PC-9 (cell line): ENCODE measurements at regions not wholly inside any gene's neighbourhood (a gene's known extent, or its start where the extent isn't known, plus 50 kb on each side); places are given as distances from the start of the nearest gene placed in this dataset.

ENCODE experiments used
- BruUV-seq: library from RNA; stranded (reverse); fragments of 400-500 nt; replicated peaks from 2 replicates; lab custom pipeline; 2021; lab: Mats Ljungman, UMichigan
- CTCF ChIA-PET: fragments of 300-600 bp; sonication (Branson Sonifier 250); formaldehyde crosslinking; loops from one replicate; lab custom pipeline; 2022; ENCODE audit warnings: antibody characterized with exemption; lab: Charles Lee
- POLR2A ChIA-PET: fragments of 300-600 bp; sonication (Branson Sonifier 250); formaldehyde crosslinking; loops from one replicate; lab custom pipeline; 2022; ENCODE audit warnings: antibody characterized with exemption; ENCODE audit not compliant: unreplicated experiment; lab: Charles Lee
- DNase-seq, 2 experiments: peaks; one replicate each; pipeline versions ENCODE4 v3.0.0 to v3.0.0-alpha.2; 2015 to 2022; ENCODE audit warnings: mixed read lengths in 1 of 2
- H2AFZ ChIP-seq: fragments of 200-600 bp; sonication (generic); 2 replicates; pipeline ENCODE4 v1.8.1; 2017; ENCODE audit warnings: antibody characterized with exemption
- H3F3A ChIP-seq: fragments of 200-600 bp; sonication (generic); 2 replicates; pipeline ENCODE4 v1.8.1; 2017; ENCODE audit warnings: antibody characterized with exemption, mild to moderate bottlenecking, low read depth; ENCODE audit not compliant: insufficient read depth
- H3K27ac ChIP-seq: fragments of 200-600 bp; sonication (generic); 2 replicates; pipeline ENCODE4 v1.6.1; 2016; ENCODE audit warnings: mixed run types
- H3K27me3 ChIP-seq: fragments of 200-600 bp; sonication (generic); 2 replicates; pipeline ENCODE4 v1.6.1; 2016; ENCODE audit warnings: low read depth, mixed run types; ENCODE audit not compliant: insufficient read depth
- H3K36me3 ChIP-seq: fragments of 200-600 bp; sonication (generic); 2 replicates; pipeline ENCODE4 v1.6.1; 2016; ENCODE audit warnings: low read depth, mixed run types
- H3K4me1 ChIP-seq: fragments of 200-600 bp; sonication (generic); replicated peaks from 2 replicates; pipeline ENCODE4 v1.6.1; 2016; ENCODE audit warnings: mixed run types; ENCODE audit not compliant: insufficient read depth
- H3K4me2 ChIP-seq: fragments of 200-600 bp; sonication (generic); 2 replicates; pipeline ENCODE4 v1.6.1; 2017; ENCODE audit warnings: mixed run types
- H3K4me3 ChIP-seq: fragments of 200-600 bp; sonication (generic); 2 replicates; pipeline ENCODE4 v1.6.1; 2016; ENCODE audit warnings: mixed run types
- H3K79me2 ChIP-seq: fragments of 200-600 bp; sonication (generic); 2 replicates; pipeline ENCODE4 v1.6.1; 2017; ENCODE audit warnings: low read depth, mixed run types
- H3K9me2 ChIP-seq: fragments of 200-600 bp; sonication (generic); 2 replicates; pipeline ENCODE4 v1.8.1; 2017; ENCODE audit warnings: mild to moderate bottlenecking; ENCODE audit not compliant: insufficient read depth
- H3K9me3 ChIP-seq: fragments of 200-600 bp; sonication (generic); 2 replicates; pipeline ENCODE4 v1.8.1; 2016; ENCODE audit warnings: low read depth; ENCODE audit not compliant: insufficient read depth
- H4K20me1 ChIP-seq: fragments of 200-600 bp; sonication (generic); 2 replicates; pipeline ENCODE4 v1.8.1; 2017; ENCODE audit not compliant: insufficient read depth
- CTCF ChIP-seq: fragments of 200-600 bp; sonication (generic); conservative IDR thresholded peaks from 2 replicates; pipeline ENCODE4 v1.6.1; 2017; ENCODE audit warnings: mixed run types, antibody characterized with exemption, mild to moderate bottlenecking, moderate library complexity
- EZH2 ChIP-seq: fragments of 200-600 bp; sonication (generic); IDR thresholded peaks from 2 replicates; pipeline ENCODE4 v1.8.0; 2017; ENCODE audit warnings: antibody characterized with exemption, low read depth
- intact Hi-C: fragments of 100-400 bp; cut with micrococcal nuclease; formaldehyde crosslinking; loops from one replicate; pipeline ENCODE4 v1.10.0; 2022; ENCODE audit not compliant: unreplicated experiment

DNA sequence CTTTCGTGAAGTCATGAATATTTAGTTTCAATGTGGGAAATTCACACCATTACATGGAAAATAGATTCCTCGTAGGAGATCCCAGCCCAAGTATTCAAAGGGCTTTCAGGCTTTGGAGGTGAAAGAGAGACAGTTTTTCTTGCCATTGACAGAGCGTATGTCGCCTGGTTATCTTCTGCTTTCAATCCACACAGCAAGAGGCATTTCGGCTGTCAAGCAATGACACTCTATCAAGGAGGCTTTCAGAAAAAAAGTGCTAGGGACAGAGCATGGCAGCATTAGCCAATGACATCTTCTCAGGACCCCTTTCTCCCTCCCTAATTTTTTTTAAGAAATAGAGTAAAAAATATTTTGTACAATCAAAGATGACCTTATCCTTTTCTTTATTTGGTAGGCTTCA is 492.8 kb downstream of the TMEM182 start:
- no TSS peak for BruUV-seq
- no peak overlapping the region for H2AFZ ChIP-seq
- H3K4me1 ChIP-seq: no peaks in the 10 kb centered on the region
- no peak for DNase-seq
- no peaks in the 10 kb centered on the region for H3F3A ChIP-seq
- no peaks in the 10 kb centered on the region for H3K27me3 ChIP-seq
- intact Hi-C loops: no loop called here
- ChIA-PET CTCF (no interaction called here), POLR2A (no interaction called here)
- no peak overlapping the region for H3K4me3 ChIP-seq
- no peaks in the 10 kb centered on the region for H3K79me2 ChIP-seq
- H3K9me3 ChIP-seq: no peaks in the 10 kb centered on the region
- no peaks in the 10 kb centered on the region for H3K9me2 ChIP-seq
- no peaks in the 10 kb centered on the region for H4K20me1 ChIP-seq
- H3K4me2 ChIP-seq: no peak overlapping the region
- no peaks in the 10 kb centered on the region for H3K36me3 ChIP-seq
- no peak for TF ChIP-seq EZH2
- TF ChIP-seq CTCF: no peak
- H3K27ac ChIP-seq: no peak overlapping the region

- H3K79me2 ChIP-seq: no peaks in the 10 kb centered on the region
- no peak for DNase-seq
- H3K4me2 ChIP-seq: no peak overlapping the region
- no peak overlapping the region for H2AFZ ChIP-seq
- ChIA-PET POLR2A (no interaction called here), CTCF (no interaction called here)
- no peak overlapping the region for H3K4me3 ChIP-seq
- no peaks in the 10 kb centered on the region for H3K36me3 ChIP-seq
- intact Hi-C loops: no loop called here
- BruUV-seq: no TSS peak
- no peak for TF ChIP-seq CTCF
- no peak for TF ChIP-seq EZH2
- no peaks in the 10 kb centered on the region for H4K20me1 ChIP-seq
- H3K9me3 ChIP-seq: no peaks in the 10 kb centered on the region
- H3F3A ChIP-seq: no peaks in the 10 kb centered on the region
- H3K9me2 ChIP-seq: no peaks in the 10 kb centered on the region
- peaks cover 13% of the 10 kb centered on the region; the same call in 1 of the 2 replicates for H3K27me3 ChIP-seq
- no peak overlapping the region for H3K27ac ChIP-seq
- H3K4me1 ChIP-seq: no peaks in the 10 kb centered on the region
Observed at GRCh38 chr2:103264058-103264768, 502.4 kb downstream of the TMEM182 start.

- Histone ChIP-seq H4K20me1 (no peaks in the 10 kb centered on the region), H3F3A (no peaks in the 10 kb centered on the region), H3K4me2 (no peak overlapping the region), H3K79me2 (no peaks in the 10 kb centered on the region), H3K9me3 (no peaks in the 10 kb centered on the region), H3K4me1 (no peaks in the 10 kb centered on the region), H3K27me3 (peaks cover 13% of the 10 kb centered on the region; the same call in 1 of the 2 replicates), H3K27ac (no peak overlapping the region), H3K36me3 (no peaks in the 10 kb centered on the region), H3K9me2 (no peaks in the 10 kb centered on the region), H3K4me3 (no peak overlapping the region), H2AFZ (no peak overlapping the region)
- CTCF ChIA-PET: no interaction called here
- no TSS peak for BruUV-seq
- POLR2A ChIA-PET: no interaction called here
- DNase-seq: no peak
- TF ChIP-seq CTCF (no peak), EZH2 (no peak)
- intact Hi-C loops: no loop called here
Observed at GRCh38 chr2:103265521-103265920, 503.7 kb downstream of the TMEM182 start.
